Nephron (organoid): ENCODE measurements at regions not wholly inside any gene's neighbourhood (a gene's known extent, or its start where the extent isn't known, plus 50 kb on each side); places are given as distances from the start of the nearest gene placed in this dataset.

Experiments
- H3K27ac Mint-ChIP-seq, 3 experiments: 2 replicates each; pipeline ENCODE4 v1.8.0; 2020; ENCODE audit warnings: mixed read lengths in 3 of 3, mild to moderate bottlenecking in 2 of 3, moderate library complexity in 1 of 3
- H3K27me3 Mint-ChIP-seq: 2 replicates; pipeline ENCODE4 v1.8.0; 2021; ENCODE audit warnings: low read depth, mild to moderate bottlenecking, moderate library complexity, mixed read lengths
- H3K36me3 Mint-ChIP-seq: 2 replicates; pipeline ENCODE4 v1.8.0; 2020; ENCODE audit warnings: low read depth, mixed read lengths
- H3K4me1 Mint-ChIP-seq: 2 replicates; pipeline ENCODE4 v1.8.0; 2020; ENCODE audit warnings: mixed read lengths
- H3K4me3 Mint-ChIP-seq, 3 experiments: 2 replicates each; pipeline ENCODE4 v1.8.0; 2020; ENCODE audit warnings: mild to moderate bottlenecking in 3 of 3, mixed read lengths in 3 of 3, moderate library complexity in 2 of 3
- H3K9me3 Mint-ChIP-seq: 2 replicates; pipeline ENCODE4 v1.8.0; 2020; ENCODE audit warnings: mixed read lengths
- CTCF ChIP-seq, 3 experiments: fragments of 200-600 bp; sonication (generic); IDR thresholded peaks; one replicate each; pipeline ENCODE4 v1.5.0; 2021; ENCODE audit warnings: antibody characterized with exemption in 3 of 3; ENCODE audit not compliant: unreplicated experiment in 3 of 3

- no peak for TF ChIP-seq CTCF (IDR thresholded peaks at IDR 0.05; ENCODE audit: unreplicated experiment in 3 of 3)
- Mint-ChIP-seq H3K27ac (no peak overlapping the region), H3K4me3 (no peak overlapping the region), H3K36me3 (no peaks in the 10 kb centered on the region), H3K4me1 (no peaks in the 10 kb centered on the region), H3K27me3 (peaks cover 9% of the 10 kb centered on the region), H3K9me3 (no peaks in the 10 kb centered on the region)
Measured at GRCh38 chr7:142537760-142538159, 211.5 kb upstream of the PRSS1 start.

DNA sequence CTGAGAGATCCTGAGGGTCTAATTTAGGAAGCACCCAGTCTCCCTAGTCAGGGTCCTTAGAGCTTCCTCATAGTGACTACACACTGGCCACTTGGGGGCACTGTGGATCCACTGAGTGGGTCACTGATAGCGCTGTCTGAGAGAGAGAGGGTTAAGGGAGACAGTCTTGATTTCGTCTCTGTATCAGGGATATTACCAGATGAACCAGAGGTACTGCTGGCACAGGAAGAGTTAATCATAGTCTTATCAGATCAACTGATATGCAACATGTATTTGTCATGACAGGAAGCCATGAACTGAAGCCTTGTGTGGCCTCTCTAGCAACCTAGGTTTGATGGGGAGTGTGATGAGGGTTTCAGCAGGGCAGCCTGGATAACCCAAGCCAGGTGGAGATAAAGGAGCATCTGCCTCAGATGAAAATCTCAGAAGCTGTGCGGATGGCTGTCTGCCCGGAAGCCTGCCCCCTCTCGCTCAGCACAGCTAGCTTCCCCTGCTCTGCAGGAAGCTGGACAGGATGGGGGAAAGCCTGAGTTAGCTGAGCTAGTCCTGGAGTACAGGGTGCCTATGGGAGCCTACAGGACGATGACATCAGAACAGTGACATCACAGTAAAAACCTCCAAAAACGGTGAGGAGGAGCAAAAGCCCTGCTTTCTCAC is 214.0 kb upstream of the PRSS1 start:
- peak; percentile 67 to 77 (median 67) for TF ChIP-seq CTCF (IDR thresholded peaks at IDR 0.05; ENCODE audit: unreplicated experiment in 3 of 3)
- H3K27ac Mint-ChIP-seq: no peak overlapping the region
- no peaks in the 10 kb centered on the region for H3K9me3 Mint-ChIP-seq
- H3K4me1 Mint-ChIP-seq: no peaks in the 10 kb centered on the region
- H3K36me3 Mint-ChIP-seq: no peaks in the 10 kb centered on the region
- H3K27me3 Mint-ChIP-seq: peaks cover 9% of the 10 kb centered on the region
- no peak overlapping the region for H3K4me3 Mint-ChIP-seq

GRCh38 chr7:142534726-142535122 is 214.5 kb upstream of the PRSS1 start:
- Mint-ChIP-seq H3K4me3 (no peak overlapping the region), H3K27ac (no peak overlapping the region), H3K36me3 (no peaks in the 10 kb centered on the region), H3K9me3 (no peaks in the 10 kb centered on the region), H3K27me3 (peaks cover 9% of the 10 kb centered on the region), H3K4me1 (no peaks in the 10 kb centered on the region)
- TF ChIP-seq CTCF (IDR thresholded peaks at IDR 0.05; ENCODE audit: unreplicated experiment in 3 of 3): no peak

- Mint-ChIP-seq H3K4me1 (no peaks in the 10 kb centered on the region), H3K36me3 (no peaks in the 10 kb centered on the region), H3K9me3 (no peaks in the 10 kb centered on the region), H3K27me3 (peaks cover 13% of the 10 kb centered on the region), H3K4me3 (no peak overlapping the region), H3K27ac (no peak overlapping the region)
- TF ChIP-seq CTCF (IDR thresholded peaks at IDR 0.05; ENCODE audit: unreplicated experiment in 3 of 3): no peak
Measured at GRCh38 chr7:142533920-142534319, 215.4 kb upstream of the PRSS1 start.

DNA sequence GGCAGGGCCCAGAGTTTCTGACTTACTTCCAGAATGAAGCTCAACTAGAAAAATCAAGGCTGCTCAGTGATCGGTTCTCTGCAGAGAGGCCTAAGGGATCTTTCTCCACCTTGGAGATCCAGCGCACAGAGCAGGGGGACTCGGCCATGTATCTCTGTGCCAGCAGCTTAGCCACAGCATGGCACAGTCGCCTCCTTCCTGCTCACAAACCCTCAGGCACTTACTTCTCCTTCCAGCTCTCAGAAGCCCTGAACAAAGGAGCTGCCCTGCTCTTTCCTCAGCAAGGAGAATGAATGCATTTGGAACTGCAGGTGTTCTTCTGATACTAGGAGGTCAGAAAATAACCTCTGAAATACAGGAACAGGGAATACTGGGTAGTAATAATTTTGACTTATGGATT is 219.7 kb upstream of the PRSS1 start:
- H3K36me3 Mint-ChIP-seq: no peaks in the 10 kb centered on the region
- H3K4me1 Mint-ChIP-seq: no peaks in the 10 kb centered on the region
- no peak overlapping the region for H3K27ac Mint-ChIP-seq
- TF ChIP-seq CTCF (IDR thresholded peaks at IDR 0.05; ENCODE audit: unreplicated experiment in 3 of 3): no peak
- H3K27me3 Mint-ChIP-seq: peaks cover 17% of the 10 kb centered on the region
- no peaks in the 10 kb centered on the region for H3K9me3 Mint-ChIP-seq
- H3K4me3 Mint-ChIP-seq: no peak overlapping the region
